Neural cell (in vitro differentiated cells): ENCODE measurements at regions not wholly inside any gene's neighbourhood (a gene's known extent, or its start where the extent isn't known, plus 50 kb on each side); places are given as distances from the start of the nearest gene placed in this dataset.

Experiments used
- H2AFZ ChIP-seq: fragments of 200-600, 300-800 bp; sonication (generic), shearing (Covaris generic); 2 replicates; pipeline ENCODE4 v1.6.0; 2014; ENCODE audit warnings: low read depth, mild to moderate bottlenecking, antibody characterized with exemption, low read length, moderate library complexity
- H3F3A ChIP-seq: fragments of 200-600 bp; shearing (Covaris generic); 2 replicates; pipeline ENCODE4 v1.6.1; 2016; ENCODE audit warnings: mild to moderate bottlenecking, moderate library complexity, mixed read lengths, antibody characterized with exemption, low read length; ENCODE audit not compliant: insufficient read depth, poor library complexity, severe bottlenecking
- H3K27ac ChIP-seq: fragments of 200-600, 300-800 bp; sonication (generic), shearing (Covaris generic); 2 replicates; pipeline ENCODE4 v1.5.1; 2014; ENCODE audit warnings: mild to moderate bottlenecking, low read length, moderate library complexity
- H3K27me3 ChIP-seq: fragments of 300-800, 200-600 bp; sonication (generic), shearing (Covaris generic); 2 replicates; pipeline ENCODE4 v1.6.0; 2014; ENCODE audit warnings: mild to moderate bottlenecking, low read depth, low read length, moderate library complexity; ENCODE audit not compliant: insufficient read depth
- H3K36me3 ChIP-seq: fragments of 300-800, 200-600 bp; sonication (generic), shearing (Covaris generic); 2 replicates; pipeline ENCODE4 v1.5.1; 2014; ENCODE audit warnings: mild to moderate bottlenecking, antibody characterized with exemption, low read length, moderate library complexity; ENCODE audit not compliant: insufficient read depth
- H3K4me2 ChIP-seq: fragments of 300-800, 200-600 bp; sonication (generic), shearing (Covaris generic); 2 replicates; pipeline ENCODE4 v1.6.0; 2014; ENCODE audit warnings: mild to moderate bottlenecking, low read length
- H3K4me3 ChIP-seq: fragments of 300-800, 200-600 bp; sonication (generic), shearing (Covaris generic); 2 replicates; pipeline ENCODE4 v1.5.1; 2014; ENCODE audit warnings: mild to moderate bottlenecking, low read length, moderate library complexity
- H3K79me2 ChIP-seq: fragments of 200-600 bp; shearing (Covaris generic); replicated peaks from 2 replicates; pipeline ENCODE4 v1.6.0; 2014; ENCODE audit warnings: mild to moderate bottlenecking, low read length, moderate library complexity; ENCODE audit not compliant: insufficient read depth
- H3K9ac ChIP-seq: fragments of 300-800, 200-600 bp; sonication (generic), shearing (Covaris generic); 2 replicates; pipeline ENCODE4 v1.6.1; 2016; ENCODE audit warnings: mild to moderate bottlenecking, low read length, mixed read lengths
- H3K9me2 ChIP-seq: fragments of 200-600 bp; shearing (Covaris generic); 2 replicates; pipeline ENCODE4 v1.6.1; 2016; ENCODE audit warnings: mild to moderate bottlenecking, low read length, mixed read lengths; ENCODE audit not compliant: insufficient read depth
- H3K9me3 ChIP-seq: fragments of 200-600, 300-800 bp; sonication (generic), shearing (Covaris generic); 2 replicates; pipeline ENCODE4 v1.6.1; 2016; ENCODE audit warnings: mild to moderate bottlenecking, mixed run types, low read length, moderate library complexity, mixed read lengths
- H4K20me1 ChIP-seq: fragments of 200-600 bp; shearing (Covaris generic); 2 replicates; pipeline ENCODE4 v1.6.1; 2016; ENCODE audit warnings: mild to moderate bottlenecking, mixed run types; ENCODE audit not compliant: insufficient read depth
- EP300 ChIP-seq: fragments of 450-650 bp; conservative IDR thresholded peaks from 2 replicates; pipeline ENCODE4 v1.6.1; 2014; ENCODE audit warnings: antibody characterized with exemption, mild to moderate bottlenecking, moderate library complexity; ENCODE audit not compliant: poor library complexity, severe bottlenecking
- EZH2 ChIP-seq: fragments of 200-600, 300-800 bp; shearing (Covaris generic), sonication (generic); IDR thresholded peaks from 2 replicates; pipeline ENCODE4 v1.6.1; 2014; ENCODE audit warnings: antibody characterized with exemption, low read length, borderline replicate concordance, mild to moderate bottlenecking; ENCODE audit not compliant: insufficient read depth, poor library complexity, severe bottlenecking
- MXI1 ChIP-seq: fragments of 450-650 bp; conservative IDR thresholded peaks from 2 replicates; pipeline ENCODE4 v1.6.1; 2014; ENCODE audit warnings: antibody characterized with exemption, mild to moderate bottlenecking; ENCODE audit not compliant: poor library complexity, severe bottlenecking
- POLR2AphosphoS5 ChIP-seq: IDR thresholded peaks from 2 replicates; pipeline ENCODE4 v1.6.1; 2012
- RAD21 ChIP-seq: fragments of 450-650 bp; conservative IDR thresholded peaks from 2 replicates; pipeline ENCODE4 v1.6.1; 2014; ENCODE audit warnings: antibody characterized with exemption, mild to moderate bottlenecking, moderate library complexity
- SMC3 ChIP-seq: fragments of 450-650 bp; conservative IDR thresholded peaks from 2 replicates; pipeline ENCODE4 v1.6.1; 2014; ENCODE audit warnings: antibody characterized with exemption, mild to moderate bottlenecking, moderate library complexity; ENCODE audit not compliant: poor library complexity
- TAF1 ChIP-seq: IDR thresholded peaks from 2 replicates; pipeline ENCODE4 v1.6.1; 2012; ENCODE audit warnings: low read depth
- TF ChIP-seq, protein P1 (sequence below): IDR thresholded peaks from 2 replicates; pipeline ENCODE4 v1.6.1; 2012; ENCODE audit warnings: borderline replicate concordance
- TF ChIP-seq, protein P2 (sequence below): fragments of 450-650 bp; IDR thresholded peaks from 2 replicates; pipeline ENCODE4 v1.5.1; 2014; ENCODE audit warnings: antibody characterized with exemption, mild to moderate bottlenecking, moderate library complexity; ENCODE audit not compliant: poor library complexity, severe bottlenecking

DNA sequence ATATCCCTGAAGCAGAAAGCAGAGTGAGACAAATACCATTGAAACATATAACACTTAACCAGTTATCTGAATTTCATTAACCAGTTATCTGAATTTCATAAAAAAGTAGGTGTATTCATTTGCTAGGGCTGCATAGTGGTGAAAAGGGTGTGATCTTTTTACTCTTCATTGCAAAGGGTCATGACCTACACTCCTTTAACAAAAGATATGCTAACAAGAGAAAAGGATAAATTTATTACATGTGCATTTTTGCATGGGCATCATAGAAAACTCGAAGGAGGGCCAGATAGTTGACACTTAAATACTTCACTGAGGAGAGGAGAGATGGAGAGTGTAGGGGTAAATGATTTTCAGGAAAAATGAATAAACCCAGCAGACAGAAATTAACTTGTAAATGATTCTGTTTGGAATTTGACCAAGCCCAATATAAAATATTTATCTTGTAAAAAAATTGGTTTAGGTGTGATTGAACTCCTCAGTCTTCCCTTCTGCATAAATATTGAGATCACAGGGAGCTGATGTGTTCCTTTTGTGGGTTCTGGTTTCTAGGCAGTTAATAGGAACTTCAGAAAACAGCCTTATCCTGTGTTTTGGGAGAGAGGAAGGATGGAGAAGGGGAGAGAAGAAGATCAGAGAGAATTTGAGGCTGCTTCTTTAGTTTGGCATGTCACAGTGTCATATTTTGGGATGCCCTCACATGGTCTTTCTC lies 372.5 kb upstream of the SYT4 start:
- Histone ChIP-seq H3K9me3 (no peaks in the 10 kb centered on the region), H3K4me3 (no peak overlapping the region), H3K27me3 (no peaks in the 10 kb centered on the region), H3K9me2 (no peaks in the 10 kb centered on the region), H4K20me1 (no peaks in the 10 kb centered on the region), H3F3A (no peaks in the 10 kb centered on the region), H2AFZ (no peak overlapping the region), H3K4me2 (no peak overlapping the region), H3K9ac (no peak overlapping the region), H3K27ac (no peak overlapping the region), H3K36me3 (no peaks in the 10 kb centered on the region), H3K79me2 (no peaks in the 10 kb centered on the region)
- no peak for TF ChIP-seq TAF1
- no peak for TF ChIP-seq MXI1
- no peak for TF ChIP-seq RAD21
- TF ChIP-seq EZH2 = no peak
- TF ChIP-seq, protein P1, sequence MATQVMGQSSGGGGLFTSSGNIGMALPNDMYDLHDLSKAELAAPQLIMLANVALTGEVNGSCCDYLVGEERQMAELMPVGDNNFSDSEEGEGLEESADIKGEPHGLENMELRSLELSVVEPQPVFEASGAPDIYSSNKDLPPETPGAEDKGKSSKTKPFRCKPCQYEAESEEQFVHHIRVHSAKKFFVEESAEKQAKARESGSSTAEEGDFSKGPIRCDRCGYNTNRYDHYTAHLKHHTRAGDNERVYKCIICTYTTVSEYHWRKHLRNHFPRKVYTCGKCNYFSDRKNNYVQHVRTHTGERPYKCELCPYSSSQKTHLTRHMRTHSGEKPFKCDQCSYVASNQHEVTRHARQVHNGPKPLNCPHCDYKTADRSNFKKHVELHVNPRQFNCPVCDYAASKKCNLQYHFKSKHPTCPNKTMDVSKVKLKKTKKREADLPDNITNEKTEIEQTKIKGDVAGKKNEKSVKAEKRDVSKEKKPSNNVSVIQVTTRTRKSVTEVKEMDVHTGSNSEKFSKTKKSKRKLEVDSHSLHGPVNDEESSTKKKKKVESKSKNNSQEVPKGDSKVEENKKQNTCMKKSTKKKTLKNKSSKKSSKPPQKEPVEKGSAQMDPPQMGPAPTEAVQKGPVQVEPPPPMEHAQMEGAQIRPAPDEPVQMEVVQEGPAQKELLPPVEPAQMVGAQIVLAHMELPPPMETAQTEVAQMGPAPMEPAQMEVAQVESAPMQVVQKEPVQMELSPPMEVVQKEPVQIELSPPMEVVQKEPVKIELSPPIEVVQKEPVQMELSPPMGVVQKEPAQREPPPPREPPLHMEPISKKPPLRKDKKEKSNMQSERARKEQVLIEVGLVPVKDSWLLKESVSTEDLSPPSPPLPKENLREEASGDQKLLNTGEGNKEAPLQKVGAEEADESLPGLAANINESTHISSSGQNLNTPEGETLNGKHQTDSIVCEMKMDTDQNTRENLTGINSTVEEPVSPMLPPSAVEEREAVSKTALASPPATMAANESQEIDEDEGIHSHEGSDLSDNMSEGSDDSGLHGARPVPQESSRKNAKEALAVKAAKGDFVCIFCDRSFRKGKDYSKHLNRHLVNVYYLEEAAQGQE = no peak
- no peak for TF ChIP-seq SMC3
- TF ChIP-seq, protein P2, sequence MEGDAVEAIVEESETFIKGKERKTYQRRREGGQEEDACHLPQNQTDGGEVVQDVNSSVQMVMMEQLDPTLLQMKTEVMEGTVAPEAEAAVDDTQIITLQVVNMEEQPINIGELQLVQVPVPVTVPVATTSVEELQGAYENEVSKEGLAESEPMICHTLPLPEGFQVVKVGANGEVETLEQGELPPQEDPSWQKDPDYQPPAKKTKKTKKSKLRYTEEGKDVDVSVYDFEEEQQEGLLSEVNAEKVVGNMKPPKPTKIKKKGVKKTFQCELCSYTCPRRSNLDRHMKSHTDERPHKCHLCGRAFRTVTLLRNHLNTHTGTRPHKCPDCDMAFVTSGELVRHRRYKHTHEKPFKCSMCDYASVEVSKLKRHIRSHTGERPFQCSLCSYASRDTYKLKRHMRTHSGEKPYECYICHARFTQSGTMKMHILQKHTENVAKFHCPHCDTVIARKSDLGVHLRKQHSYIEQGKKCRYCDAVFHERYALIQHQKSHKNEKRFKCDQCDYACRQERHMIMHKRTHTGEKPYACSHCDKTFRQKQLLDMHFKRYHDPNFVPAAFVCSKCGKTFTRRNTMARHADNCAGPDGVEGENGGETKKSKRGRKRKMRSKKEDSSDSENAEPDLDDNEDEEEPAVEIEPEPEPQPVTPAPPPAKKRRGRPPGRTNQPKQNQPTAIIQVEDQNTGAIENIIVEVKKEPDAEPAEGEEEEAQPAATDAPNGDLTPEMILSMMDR = no peak
- no peak for TF ChIP-seq EP300
- no peak for TF ChIP-seq POLR2AphosphoS5

DNA sequence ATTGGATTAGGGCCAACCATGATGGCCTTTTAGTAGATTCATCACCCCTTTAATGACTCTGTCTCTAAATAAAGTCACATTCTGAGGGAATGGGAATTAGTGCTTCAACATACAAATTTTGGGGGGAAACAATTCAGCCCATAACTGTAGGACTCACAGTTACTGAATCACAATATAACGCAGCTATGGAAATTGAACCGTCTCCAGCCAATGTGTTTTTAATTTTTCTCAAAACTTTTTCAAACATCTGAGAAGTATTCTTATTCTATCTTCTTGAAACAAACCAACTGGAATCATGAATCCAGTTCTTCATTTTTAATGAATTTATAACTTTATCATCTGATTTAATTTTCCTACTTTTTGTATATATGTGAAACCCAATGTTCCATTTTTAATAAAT lies 373.1 kb upstream of the SYT4 start:
- no peaks in the 10 kb centered on the region for H3K9me3 ChIP-seq
- no peaks in the 10 kb centered on the region for H3K9me2 ChIP-seq
- TF ChIP-seq MXI1 (no peak), TAF1 (no peak), SMC3 (no peak), RAD21 (no peak), EP300 (no peak), EZH2 (no peak), POLR2AphosphoS5 (no peak)
- TF ChIP-seq, protein P2 = no peak
- TF ChIP-seq, protein P1 = no peak
- no peaks in the 10 kb centered on the region for H3F3A ChIP-seq
- H3K79me2 ChIP-seq = no peaks in the 10 kb centered on the region
- no peak overlapping the region for H2AFZ ChIP-seq
- no peaks in the 10 kb centered on the region for H4K20me1 ChIP-seq
- no peak overlapping the region for H3K4me2 ChIP-seq
- H3K9ac ChIP-seq = no peak overlapping the region
- H3K36me3 ChIP-seq = no peaks in the 10 kb centered on the region
- no peak overlapping the region for H3K4me3 ChIP-seq
- H3K27ac ChIP-seq = no peak overlapping the region
- H3K27me3 ChIP-seq = no peaks in the 10 kb centered on the region
